ENCODE measurements at regions not wholly inside any gene's neighbourhood (a gene's known extent, or its start where the extent isn't known, plus 50 kb on each side); places are given as distances from the start of the nearest gene placed in this dataset.
A peak's percentile ranks its signal among the peaks of the same experiment; 100 is the strongest.
"Not testable (repeated sequence)": the region's sequence is repeated elsewhere in the genome, so short reads cannot be mapped to it uniquely, and the experiment has no call there.

- not testable (repeated sequence) for DNase-seq (ENCODE audit: low spot score)
Measured at GRCh38 chr10:95137990-95138625, 55.9 kb upstream of the ACSM6 start.

DNA sequence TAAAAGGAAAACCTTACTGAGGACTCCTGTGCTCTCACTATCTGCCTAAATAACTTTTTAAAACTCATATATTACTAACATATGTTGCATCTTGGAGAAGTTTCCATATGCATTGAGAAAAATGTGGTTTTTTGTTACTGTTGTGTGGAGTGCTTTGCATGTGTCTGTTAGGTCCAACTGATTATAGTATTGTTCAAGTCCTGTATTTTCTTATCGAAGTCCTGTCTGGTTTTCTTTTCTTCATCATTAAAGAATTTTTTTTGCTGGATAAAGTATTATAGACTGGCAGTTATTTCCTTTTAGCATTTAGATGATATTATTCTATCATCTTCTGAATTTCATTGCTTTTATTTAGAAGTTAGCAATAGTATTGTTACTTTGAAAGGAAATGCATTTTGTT, 59.5 kb upstream of the ACSM6 start:
- DNase-seq (ENCODE audit: low spot score), result no peak

GRCh38 chr10:95133997-95134396, 60.0 kb upstream of the ACSM6 start:
- DNase-seq (ENCODE audit: low spot score), result no peak

GRCh38 chr10:95133016-95133752, 60.9 kb upstream of the ACSM6 start:
- DNase-seq (ENCODE audit: low spot score), result peak; percentile 73

GRCh38 chr10:95130429-95130828, 61.1 kb upstream of the CYP2C8 start:
- not testable (repeated sequence) for DNase-seq (ENCODE audit: low spot score)

GRCh38 chr10:95125582-95125981, 56.3 kb upstream of the CYP2C8 start:
- no peak for DNase-seq (ENCODE audit: low spot score)

DNA sequence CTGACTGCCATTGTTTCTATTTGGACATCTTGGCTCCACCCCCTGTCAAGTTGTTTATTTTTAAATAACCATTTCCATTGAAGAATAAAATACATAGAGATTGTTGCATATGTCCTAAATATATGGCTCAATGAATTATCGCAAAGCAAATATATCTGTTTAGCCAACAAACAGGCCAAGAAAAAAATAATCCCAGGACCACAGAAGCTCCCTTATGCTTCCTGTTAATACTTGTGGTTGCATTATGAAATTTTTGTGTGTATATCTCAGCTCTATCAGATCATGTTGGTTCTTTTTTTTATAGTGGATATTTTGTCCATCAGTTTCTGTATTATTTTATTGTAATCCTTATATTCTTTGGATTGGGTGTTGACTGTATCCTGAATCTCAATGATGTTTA, 53.4 kb upstream of the CYP2C8 start:
- no peak for DNase-seq (ENCODE audit: low spot score)

GRCh38 chr10:95121904-95122303, 52.6 kb upstream of the CYP2C8 start:
- no peak for DNase-seq (ENCODE audit: low spot score)
